ENCODE measurements at regions not wholly inside any gene's neighbourhood (a gene's known extent, or its start where the extent isn't known, plus 50 kb on each side); places are given as distances from the start of the nearest gene placed in this dataset.
"Not testable (repeated sequence)": the region's sequence is repeated elsewhere in the genome, so short reads cannot be mapped to it uniquely, and the experiment has no call there.

DNA sequence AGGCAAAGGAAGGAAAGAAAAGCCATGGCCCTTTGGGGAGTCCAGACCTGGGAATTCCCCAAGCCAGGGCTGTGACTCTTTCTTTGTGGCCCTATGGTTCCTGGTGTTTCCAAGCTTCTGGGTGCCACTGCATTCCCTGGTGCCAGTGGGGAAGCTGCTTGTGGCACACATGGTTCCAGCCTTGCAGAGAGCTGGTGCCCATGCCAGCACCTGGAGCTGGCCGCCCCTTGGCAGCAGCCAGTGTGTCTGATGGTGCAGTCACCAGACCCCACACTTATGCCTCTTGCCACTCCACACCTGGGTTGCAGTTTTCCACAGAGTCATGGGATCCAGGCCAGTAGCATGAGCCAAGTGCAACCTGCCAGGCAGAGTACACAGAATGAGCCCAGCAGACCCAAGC is 1495.3 kb upstream of the NUDT12 start:
- no peak for DNase-seq

- no peak for DNase-seq
These were observed 1494.4 kb upstream of the NUDT12 start for GRCh38 chr5:105057001-105057436.

- no peak for DNase-seq
These were observed 1491.8 kb upstream of the NUDT12 start for GRCh38 chr5:105054406-105054805.

DNA sequence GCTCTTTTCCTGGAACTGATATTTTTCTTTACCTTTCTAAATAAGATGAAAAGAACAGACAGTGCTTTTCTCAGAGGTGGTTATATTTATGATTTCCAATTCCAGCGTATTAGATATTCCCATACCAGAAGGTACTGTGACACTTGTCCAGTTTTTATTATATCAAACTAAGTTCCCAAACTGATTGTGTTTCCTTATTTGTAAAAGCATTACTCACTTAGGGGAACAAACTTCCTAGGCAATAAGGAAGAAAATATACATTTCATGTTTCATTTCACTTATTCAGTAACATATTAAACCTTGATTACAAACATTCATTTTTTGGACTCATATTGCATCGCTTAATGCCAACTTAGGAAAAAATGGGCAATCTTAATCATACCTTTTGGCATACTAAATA is 1480.0 kb upstream of the NUDT12 start:
- DNase-seq = no peak

DNA sequence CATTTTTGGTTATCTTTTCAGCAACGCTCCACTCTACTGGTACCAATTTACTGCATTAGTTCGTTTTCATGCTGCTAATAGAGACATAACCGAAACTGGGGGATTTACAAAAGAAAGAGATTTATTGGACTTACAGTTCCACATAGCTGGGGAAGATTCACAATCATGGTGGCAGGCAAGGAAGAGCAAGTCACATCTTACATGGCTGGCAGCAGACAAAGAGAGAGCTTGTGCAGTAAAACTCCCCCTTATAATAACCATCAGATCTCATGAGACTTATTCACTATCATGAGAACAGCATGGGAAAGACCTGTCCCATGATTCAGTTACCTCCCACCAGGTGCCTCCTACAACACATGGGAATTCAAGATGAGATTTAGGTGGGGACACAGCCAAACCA is 1474.2 kb upstream of the NUDT12 start:
- not testable (repeated sequence) for DNase-seq

GRCh38 chr5:105034401-105034763 is 1471.8 kb upstream of the NUDT12 start:
- no peak for DNase-seq

GRCh38 chr5:105033637-105034400 is 1471.2 kb upstream of the NUDT12 start:
- DNase-seq = no peak

DNA sequence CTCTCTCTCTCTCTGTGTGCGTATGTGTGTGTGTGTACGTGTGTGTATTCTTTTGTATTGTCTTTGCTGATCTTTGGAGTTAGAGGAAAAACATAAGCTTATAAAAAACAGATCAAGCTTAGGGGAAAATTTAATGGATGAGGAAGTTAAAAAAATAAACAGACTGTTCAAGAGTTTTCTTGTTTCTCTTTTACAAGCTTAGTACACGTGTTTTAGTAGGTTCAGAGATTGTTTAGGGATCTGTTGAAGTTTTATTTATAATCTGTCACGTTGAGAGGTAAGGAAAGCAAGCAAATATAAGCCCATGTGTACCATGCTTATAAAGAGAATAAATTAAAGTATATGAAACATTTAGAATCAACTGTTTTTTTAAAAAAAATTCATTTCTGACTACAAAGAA is 1470.3 kb upstream of the NUDT12 start:
- no peak for DNase-seq

GRCh38 chr5:105030153-105030552 is 1467.6 kb upstream of the NUDT12 start:
- DNase-seq = no peak

DNA sequence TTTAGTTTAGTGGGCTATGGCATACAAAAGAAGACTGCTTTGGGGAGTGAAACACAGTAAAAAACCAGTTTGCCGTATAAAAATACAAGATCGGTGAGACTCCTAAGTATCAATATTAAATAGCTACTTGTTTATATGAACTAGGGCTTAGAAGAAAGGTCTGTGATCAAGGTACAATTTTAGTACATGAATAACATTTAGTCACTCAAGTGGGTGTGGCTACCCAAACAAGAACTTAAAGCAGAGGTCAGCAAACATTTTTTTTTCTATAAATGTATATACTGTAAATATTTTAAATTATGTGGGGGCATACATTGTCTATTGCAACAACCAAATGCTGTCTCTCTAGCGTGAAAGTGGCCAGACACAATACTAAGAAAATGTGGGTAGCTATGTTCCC is 1452.5 kb upstream of the NUDT12 start:
- no peak for DNase-seq

DNA sequence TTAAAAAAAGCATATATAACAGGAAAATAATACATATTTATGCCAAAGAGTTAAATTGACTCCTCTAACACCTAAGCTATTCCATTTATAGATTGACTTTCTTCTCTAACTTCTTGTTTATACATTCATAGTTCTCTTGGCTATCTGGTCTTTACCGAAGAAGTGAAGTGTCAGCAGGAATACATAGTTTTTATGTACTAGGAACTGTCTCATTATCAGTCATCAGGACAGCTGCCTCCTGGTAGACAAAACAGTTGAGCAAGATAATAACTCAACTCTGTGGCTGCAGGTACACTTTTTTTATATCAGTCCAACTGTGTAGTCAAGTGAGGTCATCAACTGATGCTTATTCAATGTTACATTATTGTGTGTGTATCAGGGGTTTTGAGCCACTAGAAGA is 1436.0 kb upstream of the NUDT12 start:
- no peak for DNase-seq

GRCh38 chr5:104998169-104998568 is 1435.6 kb upstream of the NUDT12 start:
- no peak for DNase-seq

GRCh38 chr5:104987074-104987473 is 1424.5 kb upstream of the NUDT12 start:
- no peak for DNase-seq

DNA sequence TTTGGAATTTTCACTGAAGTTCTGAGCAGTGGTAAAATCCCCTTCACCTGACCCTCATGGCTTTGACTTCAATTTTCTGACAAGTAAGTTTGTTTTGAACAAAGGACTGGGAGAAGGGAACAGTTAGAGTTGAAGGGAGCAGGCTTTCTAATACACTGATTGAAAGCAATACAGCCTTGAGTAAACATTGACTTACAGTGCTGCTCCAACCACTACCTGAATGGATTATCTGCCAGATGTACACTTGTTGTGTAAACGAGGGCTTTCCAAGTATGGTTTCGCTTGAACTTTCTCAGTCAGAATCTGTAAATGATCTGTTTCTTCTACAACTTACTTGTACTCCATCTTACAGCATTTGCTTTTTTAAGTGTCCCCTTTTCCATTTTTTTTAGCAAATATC is 1414.9 kb upstream of the NUDT12 start:
- DNase-seq = peak; percentile 22

- DNase-seq = no peak
These were observed 1405.3 kb upstream of the NUDT12 start for GRCh38 chr5:104967806-104968410.

DNA sequence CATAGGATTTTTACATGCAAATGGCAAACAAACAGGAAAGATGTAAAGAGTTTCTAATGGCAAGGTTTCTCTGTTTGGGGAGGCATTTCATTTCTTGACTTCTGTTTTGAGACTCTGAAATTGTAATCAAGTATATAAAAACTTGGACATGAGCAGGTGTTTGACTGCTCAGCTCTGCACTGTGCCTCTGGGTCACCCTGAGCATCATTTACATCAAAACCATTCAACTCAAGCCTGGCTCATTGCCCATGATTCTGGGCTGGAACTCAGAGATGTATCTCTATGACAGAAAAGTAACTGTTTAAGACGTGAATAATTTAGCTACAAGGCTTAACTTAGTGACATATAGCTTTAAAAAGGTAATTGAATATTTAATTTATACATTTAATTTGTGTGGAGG is 1402.4 kb upstream of the NUDT12 start:
- DNase-seq = no peak

DNA sequence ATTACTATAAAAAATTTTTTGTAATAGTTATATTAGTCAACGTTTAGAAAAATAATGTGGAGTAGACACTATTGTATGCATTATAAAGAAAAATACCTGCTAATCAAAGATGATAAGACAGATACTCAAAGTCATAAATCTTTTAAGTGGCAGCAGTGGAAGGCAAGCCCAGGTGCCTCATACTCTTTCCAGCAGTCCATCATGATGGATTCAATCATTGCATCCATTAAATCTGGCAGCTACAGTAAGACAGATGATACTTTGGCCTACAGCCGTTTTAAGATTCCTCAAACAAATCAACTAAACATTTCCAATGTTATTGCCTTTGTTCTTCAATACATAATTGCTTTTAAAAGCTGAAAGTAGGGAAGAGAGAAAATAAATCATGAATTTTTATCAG is 1392.9 kb upstream of the NUDT12 start:
- no peak for DNase-seq

GRCh38 chr5:104952876-104953275 is 1390.3 kb upstream of the NUDT12 start:
- DNase-seq = no peak

DNA sequence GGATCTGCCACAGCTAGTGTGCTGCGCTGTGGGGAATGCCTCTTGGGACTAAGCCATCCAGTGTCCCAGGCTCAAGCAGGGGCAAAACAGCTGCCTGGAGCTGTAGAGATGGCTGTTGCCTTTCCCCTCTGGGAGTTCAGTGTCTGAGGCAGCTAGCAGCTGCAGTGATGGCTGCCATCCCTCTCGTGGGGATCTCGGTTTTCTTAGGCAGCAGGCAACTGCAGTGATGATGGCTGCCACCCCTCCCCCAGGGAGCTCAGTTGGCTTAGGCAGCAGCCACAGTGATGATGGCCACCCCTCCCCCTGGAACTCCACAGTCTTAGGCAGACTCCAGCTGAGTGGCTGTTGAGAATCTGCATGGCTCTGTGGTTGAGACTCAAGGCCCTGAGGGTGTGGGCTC is 1389.2 kb upstream of the NUDT12 start:
- no peak for DNase-seq

DNA sequence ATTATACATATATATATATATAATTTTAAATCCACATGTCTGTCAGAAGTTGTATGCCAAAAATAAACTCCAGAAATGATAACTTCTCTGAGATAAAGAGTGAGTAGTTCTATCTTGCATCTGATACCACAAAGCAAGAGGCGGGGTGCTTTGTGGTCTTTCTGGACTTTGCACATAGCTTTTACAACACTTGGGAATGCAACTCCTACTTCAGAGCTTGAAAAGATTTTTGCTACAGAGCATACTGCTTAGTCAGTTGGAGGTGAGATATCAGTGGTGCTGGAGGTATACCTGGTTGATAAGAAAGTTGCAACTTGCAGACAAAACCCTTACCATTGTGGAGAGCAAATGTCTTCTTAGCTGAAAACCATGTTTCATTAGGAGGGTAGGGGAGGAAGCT is 1384.5 kb upstream of the NUDT12 start:
- no peak for DNase-seq

DNA sequence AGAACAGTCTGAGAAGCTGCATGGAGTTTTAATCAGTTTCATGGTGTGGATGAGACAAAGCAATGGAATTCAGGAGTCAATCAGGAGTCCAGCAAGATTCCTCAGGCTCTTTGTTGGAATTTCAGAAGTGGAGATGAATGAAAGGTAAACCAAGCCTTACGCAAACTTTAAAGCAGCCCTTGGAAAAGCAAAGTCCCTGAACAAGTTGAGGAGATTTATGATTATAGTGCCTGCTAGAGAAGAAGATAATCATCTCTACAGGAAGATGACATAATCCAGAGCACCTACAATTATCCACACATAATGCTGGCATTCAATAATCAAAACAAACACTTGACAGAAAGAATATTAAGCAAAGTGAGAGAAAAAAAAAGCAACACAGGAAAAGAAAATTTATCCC is 1380.1 kb upstream of the NUDT12 start:
- no peak for DNase-seq

DNA sequence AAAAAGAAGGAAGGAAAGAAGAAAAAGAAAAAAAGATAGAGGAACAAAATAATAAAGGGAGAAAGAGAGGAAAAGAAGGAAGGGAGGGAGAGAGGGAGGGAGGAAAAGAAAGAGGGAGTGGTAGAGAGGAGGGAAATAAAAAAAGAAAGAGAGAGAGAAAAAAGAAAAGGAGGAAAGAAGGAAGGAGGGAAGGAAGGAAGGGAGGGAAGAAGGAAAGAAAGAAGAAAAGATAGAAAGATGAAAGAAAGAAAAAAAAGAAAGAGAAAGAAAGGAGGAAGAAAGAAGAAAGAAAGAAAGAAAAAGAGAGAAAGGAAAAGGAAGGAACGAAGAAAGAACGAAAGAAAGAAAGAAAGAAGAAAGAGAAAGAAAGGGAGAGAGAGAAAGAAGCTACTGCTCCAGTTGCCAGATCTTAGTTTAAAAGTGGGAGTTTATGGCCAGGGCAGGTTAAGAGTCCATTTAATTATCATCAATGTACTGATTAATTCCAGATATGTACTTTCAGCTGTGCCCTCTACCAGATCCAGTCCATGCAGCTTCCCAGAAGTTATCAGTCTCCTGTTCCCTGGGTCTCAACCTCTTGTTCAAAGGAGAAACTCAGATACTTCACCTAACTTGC is 1378.5 kb upstream of the NUDT12 start:
- no peak for DNase-seq

GRCh38 chr5:104937598-104937997 is 1375.0 kb upstream of the NUDT12 start:
- DNase-seq = no peak

GRCh38 chr5:104932431-104932830 is 1369.8 kb upstream of the NUDT12 start:
- DNase-seq = no peak
